IMR-90 (cell line): ENCODE measurements at regions not wholly inside any gene's neighbourhood (a gene's known extent, or its start where the extent isn't known, plus 50 kb on each side); places are given as distances from the start of the nearest gene placed in this dataset.

Source experiments
- ATAC-seq: fragments of 200-7000 bp; cut with Tn5 transposase; 2 replicates; pipeline ENCODE4 v1.9.1; 2020; ENCODE audit warnings: low read depth, mild to moderate bottlenecking, moderate library complexity
- BruUV-seq: library from RNA; stranded (reverse); fragments of 400-500 nt; replicated peaks from 2 replicates; lab custom pipeline; 2021; lab: Mats Ljungman, UMichigan
- CTCF ChIA-PET: fragments of 300-600 bp; formaldehyde crosslinking; extraction: SDS; loops from one replicate; lab custom pipeline; 2021; ENCODE audit warnings: antibody characterized with exemption; lab: Yijun Ruan, JAX
- POLR2A ChIA-PET: fragments of 300-600 bp; sonication (Branson Sonifier 250); formaldehyde crosslinking; loops from one replicate; lab custom pipeline; 2022; ENCODE audit warnings: antibody characterized with exemption; ENCODE audit not compliant: unreplicated experiment; lab: Charles Lee
- DNase-seq: peaks from one replicate; pipeline ENCODE4 v3.0.0; 2013
- H2AFZ ChIP-seq: replicated peaks from 2 replicates; pipeline ENCODE3; 2013; ENCODE audit warnings: low read length, mild to moderate bottlenecking; ENCODE audit not compliant: poor library complexity
- H2AK5ac ChIP-seq: 2 replicates; pipeline ENCODE4 v1.6.1; 2013; ENCODE audit warnings: low read depth, low read length, inconsistent platforms
- H2AK9ac ChIP-seq: replicated peaks from 2 replicates; pipeline ENCODE3; 2013; ENCODE audit warnings: mild to moderate bottlenecking, low read depth, low read length, moderate library complexity; ENCODE audit not compliant: poor library complexity
- H2BK120ac ChIP-seq: 2 replicates; pipeline ENCODE4 v1.6.1; 2013; ENCODE audit warnings: low read depth, low read length, inconsistent platforms
- H2BK15ac ChIP-seq: 3 replicates; pipeline ENCODE4 v1.6.1; 2013; ENCODE audit warnings: low read depth, low read length, inconsistent platforms
- H2BK20ac ChIP-seq: 2 replicates; pipeline ENCODE4 v1.6.1; 2013; ENCODE audit warnings: low read depth, mild to moderate bottlenecking, inconsistent platforms, low read length, moderate library complexity
- H2BK5ac ChIP-seq: 2 replicates; pipeline ENCODE4 v1.6.1; 2013; ENCODE audit warnings: mild to moderate bottlenecking, low read depth, low read length, inconsistent platforms; ENCODE audit not compliant: poor library complexity, severe bottlenecking
- H3K14ac ChIP-seq: replicated peaks from 2 replicates; pipeline ENCODE4 v1.6.1; 2013; ENCODE audit warnings: low read depth, low read length, inconsistent platforms
- H3K18ac ChIP-seq: 2 replicates; pipeline ENCODE4 v1.6.1; 2013; ENCODE audit warnings: low read depth, low read length, control low read depth
- H3K23ac ChIP-seq: 2 replicates; pipeline ENCODE4 v1.6.1; 2013; ENCODE audit warnings: low read depth, low read length, inconsistent platforms
- H3K27ac ChIP-seq: 2 replicates; pipeline ENCODE4 v1.5.1; 2013; ENCODE audit warnings: mild to moderate bottlenecking, control low read depth, low read length; ENCODE audit not compliant: insufficient read depth
- H3K27me3 ChIP-seq: 2 replicates; pipeline ENCODE4 v1.6.1; 2013; ENCODE audit warnings: low read length; ENCODE audit not compliant: control insufficient read depth, insufficient read depth
- H3K36me3 ChIP-seq: 2 replicates; pipeline ENCODE4 v1.6.1; 2013; ENCODE audit warnings: low read length, mixed read lengths; ENCODE audit not compliant: control insufficient read depth, insufficient read depth
- H3K4ac ChIP-seq: 2 replicates; pipeline ENCODE4 v1.6.1; 2013; ENCODE audit warnings: low read depth, low read length, inconsistent platforms
- H3K4me1 ChIP-seq: 2 replicates; pipeline ENCODE4 v1.6.1; 2013; ENCODE audit warnings: low read length, mixed read lengths; ENCODE audit not compliant: control insufficient read depth, insufficient read depth
- H3K4me2 ChIP-seq: 2 replicates; pipeline ENCODE4 v1.6.1; 2013; ENCODE audit warnings: low read depth, mild to moderate bottlenecking, control low read depth, low read length, moderate library complexity
- H3K4me3 ChIP-seq: 2 replicates; pipeline ENCODE4 v1.5.1; 2013; ENCODE audit warnings: low read depth, mild to moderate bottlenecking, control low read depth, low read length, moderate library complexity; ENCODE audit not compliant: insufficient read depth
- H3K56ac ChIP-seq: 2 replicates; pipeline ENCODE4 v1.6.1; 2013; ENCODE audit warnings: low read length, inconsistent platforms; ENCODE audit not compliant: insufficient read depth; ENCODE audit errors: extremely low read depth
- H3K79me1 ChIP-seq, 2 experiments: 2 replicates each; pipeline ENCODE4 v1.6.1; 2013; ENCODE audit warnings: low read length in 2 of 2, inconsistent platforms in 1 of 2, low read depth in 1 of 2
- H3K9ac ChIP-seq: 2 replicates; pipeline ENCODE4 v1.6.1; 2013; ENCODE audit warnings: low read depth, low read length, control low read depth
- H3K9me1 ChIP-seq: 2 replicates; pipeline ENCODE4 v1.6.1; 2013; ENCODE audit warnings: low read length, inconsistent platforms; ENCODE audit not compliant: insufficient read depth
- H3K9me3 ChIP-seq: 2 replicates; pipeline ENCODE4 v1.6.1; 2013; ENCODE audit warnings: low read length; ENCODE audit not compliant: control insufficient read depth, insufficient read depth
- H4K20me1 ChIP-seq: 2 replicates; pipeline ENCODE4 v1.6.1; 2013; ENCODE audit warnings: low read length, inconsistent platforms; ENCODE audit not compliant: insufficient read depth
- H4K5ac ChIP-seq: 2 replicates; pipeline ENCODE4 v1.6.1; 2013; ENCODE audit warnings: mild to moderate bottlenecking, low read depth, low read length, control low read depth
- H4K8ac ChIP-seq, 2 experiments: 2 replicates each; pipeline ENCODE4 v1.6.1; 2013; ENCODE audit warnings: low read depth in 2 of 2, low read length in 2 of 2, control low read depth in 1 of 2, inconsistent platforms in 1 of 2
- H4K91ac ChIP-seq: 2 replicates; pipeline ENCODE4 v1.6.1; 2013; ENCODE audit warnings: low read depth, low read length, inconsistent platforms; ENCODE audit not compliant: insufficient read depth
- CEBPB ChIP-seq: IDR thresholded peaks from 2 replicates; pipeline ENCODE4 v1.6.1; 2012; ENCODE audit warnings: low read depth, low read length, improper control_type of control experiment
- CTCF ChIP-seq: conservative IDR thresholded peaks from 2 replicates; pipeline ENCODE4 v1.5.1; 2012; ENCODE audit warnings: mild to moderate bottlenecking, low read depth, low read length, improper control_type of control experiment
- ELK1 ChIP-seq: fragments of 150-350 bp; IDR thresholded peaks from 2 replicates; pipeline ENCODE4 v1.6.1; 2016; ENCODE audit warnings: low read depth, mild to moderate bottlenecking, low read length, moderate library complexity, borderline replicate concordance
- FOS ChIP-seq: fragments of 150-350 bp; IDR thresholded peaks from 2 replicates; pipeline ENCODE4 v1.6.1; 2016; ENCODE audit warnings: low read depth, low read length
- NFE2L2 ChIP-seq: fragments of 150-350 bp; IDR thresholded peaks from 2 replicates; pipeline ENCODE4 v1.6.1; 2016; ENCODE audit warnings: low read depth, mild to moderate bottlenecking, low read length
- POLR2A ChIP-seq: IDR thresholded peaks from 2 replicates; pipeline ENCODE4 v1.6.1; 2012; ENCODE audit warnings: mild to moderate bottlenecking, low read depth, low read length
- RAD21 ChIP-seq: IDR thresholded peaks from 2 replicates; pipeline ENCODE4 v1.6.1; 2012; ENCODE audit warnings: low read length, improper control_type of control experiment
- RCOR1 ChIP-seq: IDR thresholded peaks from 2 replicates; pipeline ENCODE4 v1.6.1; 2012; ENCODE audit warnings: mild to moderate bottlenecking, low read length, improper control_type of control experiment; ENCODE audit not compliant: insufficient replicate concordance
- RFX5 ChIP-seq: IDR thresholded peaks from 2 replicates; pipeline ENCODE4 v1.8.0; 2012; ENCODE audit warnings: low read depth, mild to moderate bottlenecking, low read length, moderate library complexity
- SMC3 ChIP-seq: fragments of 150-350 bp; IDR thresholded peaks from 2 replicates; pipeline ENCODE4 v1.6.1; 2016; ENCODE audit warnings: low read depth, mild to moderate bottlenecking, antibody characterized with exemption, low read length, moderate library complexity
- WGBS, 2 experiments: methylation state at CpG; one replicate each; pipeline versions ENCODE4 v1.1.5 to v1.1.7; 2013; ENCODE audit warnings: missing lambda C conversion rate in 2 of 2; ENCODE audit not compliant: insufficient read length in 1 of 2; ENCODE audit errors: extremely low coverage in 2 of 2; 5-methylcytosine and 5-hydroxymethylcytosine counted together
- dilution Hi-C: fragments of 300-500 bp; cut with HindIII; formaldehyde crosslinking; loops from one replicate; pipeline ENCODE4 v1.14.3; 2018; ENCODE audit warnings: low sequenced_read_pairs; ENCODE audit not compliant: unreplicated experiment
- in situ Hi-C: fragments of 300-500 bp; cut with MboI; formaldehyde crosslinking; loops from 3 replicates; pipeline ENCODE4 v1.14.3; 2019; ENCODE audit warnings: low sequenced_read_pairs, inconsistent platforms, mixed read lengths
- intact Hi-C: fragments of 100-400 bp; cut with micrococcal nuclease; formaldehyde crosslinking; loops from 2 replicates; pipeline ENCODE4 v1.10.0; 2022

GRCh38 chr2:146246736-146247523 is 1597.9 kb upstream of the ACVR2A start:
- peak overlapping the region; percentile 32 for H2AK5ac ChIP-seq
- ChIA-PET CTCF (no interaction called here), POLR2A (no interaction called here)
- no peaks in the 10 kb centered on the region for H3K27me3 ChIP-seq
- no peaks in the 10 kb centered on the region for H3K36me3 ChIP-seq
- peaks cover 5% of the 10 kb centered on the region for H3K4me1 ChIP-seq
- ATAC-seq (peak; percentile 22), DNase-seq (peak; percentile 11)
- H2BK15ac ChIP-seq: peak overlapping the region; percentile 93; the same call in 2 of the 3 replicates
- H3K14ac ChIP-seq: peak overlapping the region; percentile 80
- H3K9me3 ChIP-seq: no peaks in the 10 kb centered on the region
- intact Hi-C loops: no loop called here
- peak overlapping the region; percentile 1 for H2AK9ac ChIP-seq
- peak overlapping the region; percentile 79; the same call in 1 of the 2 replicates for H3K18ac ChIP-seq
- BruUV-seq: no TSS peak
- H3K23ac ChIP-seq: peak overlapping the region; percentile 11; the same call in 1 of the 2 replicates
- H3K9me1 ChIP-seq: peaks cover 3% of the 10 kb centered on the region
- peak overlapping the region; percentile 0 for H3K56ac ChIP-seq
- peak overlapping the region; percentile 36 for H2BK5ac ChIP-seq
- H3K9ac ChIP-seq: no peak overlapping the region
- peak overlapping the region; percentile 26 for H4K5ac ChIP-seq
- no peak overlapping the region for H3K4me2 ChIP-seq
- peak overlapping the region; percentile 86 for H4K91ac ChIP-seq
- H3K79me1 ChIP-seq: no peaks in the 10 kb centered on the region
- peak overlapping the region; percentile 91 for H2BK120ac ChIP-seq
- peak overlapping the region; percentile 69 for H3K4ac ChIP-seq
- in situ Hi-C loops: no loop called here
- peak overlapping the region; percentile 88 for H2BK20ac ChIP-seq
- H3K4me3 ChIP-seq: no peak overlapping the region
- dilution Hi-C loops: no loop called here
- H3K27ac ChIP-seq: no peak overlapping the region
- TF ChIP-seq POLR2A (no peak), CEBPB (no peak), CTCF (no peak), RFX5 (no peak), SMC3 (no peak), NFE2L2 (no peak), FOS (no peak), ELK1 (no peak), RAD21 (no peak), RCOR1 (no peak)
- WGBS, 2 experiments: no CpG with 5 or more reads among the region's 1 CpG
- H4K8ac ChIP-seq: peak overlapping the region; percentile 68
- H2AFZ ChIP-seq: peak overlapping the region; percentile 50
- no peaks in the 10 kb centered on the region for H4K20me1 ChIP-seq
